Ishikawa (cell line): ENCODE measurements at regions not wholly inside any gene's neighbourhood (a gene's known extent, or its start where the extent isn't known, plus 50 kb on each side); places are given as distances from the start of the nearest gene placed in this dataset.

Source experiments
- CEBPB ChIP-seq: IDR thresholded peaks from 2 replicates; pipeline ENCODE4 v1.6.1; 2012
- CREB1 ChIP-seq: IDR thresholded peaks from 2 replicates; pipeline ENCODE4 v1.6.1; 2012; ENCODE audit warnings: low read depth
- EGR1 ChIP-seq: IDR thresholded peaks from 2 replicates; pipeline ENCODE4 v1.6.1; 2012
- EP300 ChIP-seq: IDR thresholded peaks from 2 replicates; pipeline ENCODE4 v1.6.1; 2012; ENCODE audit warnings: borderline replicate concordance
- FOXM1 ChIP-seq: IDR thresholded peaks from 2 replicates; pipeline ENCODE4 v1.6.1; 2012; ENCODE audit warnings: low read depth, borderline replicate concordance
- NFIC ChIP-seq: IDR thresholded peaks from 2 replicates; pipeline ENCODE4 v1.6.1; 2012
- RAD21 ChIP-seq: IDR thresholded peaks from 2 replicates; pipeline ENCODE4 v1.6.1; 2012; ENCODE audit warnings: low read depth
- TAF1 ChIP-seq: IDR thresholded peaks from 2 replicates; pipeline ENCODE4 v1.6.1; 2012; ENCODE audit warnings: low read depth, mild to moderate bottlenecking
- YY1 ChIP-seq: IDR thresholded peaks from 2 replicates; pipeline ENCODE4 v1.6.1; 2012; ENCODE audit warnings: low read depth
- ZBTB7A ChIP-seq: IDR thresholded peaks from 2 replicates; pipeline ENCODE4 v1.6.1; 2012; ENCODE audit warnings: low read depth
- TF ChIP-seq, protein P1 (sequence below): IDR thresholded peaks from 2 replicates; pipeline ENCODE4 v1.6.1; 2012
- TF ChIP-seq, protein P2 (sequence below): IDR thresholded peaks from 2 replicates; pipeline ENCODE4 v1.6.1; 2012; ENCODE audit warnings: low read depth, mild to moderate bottlenecking
- TF ChIP-seq, protein P3 (sequence below): IDR thresholded peaks from 2 replicates; pipeline ENCODE4 v1.6.1; 2012

DNA sequence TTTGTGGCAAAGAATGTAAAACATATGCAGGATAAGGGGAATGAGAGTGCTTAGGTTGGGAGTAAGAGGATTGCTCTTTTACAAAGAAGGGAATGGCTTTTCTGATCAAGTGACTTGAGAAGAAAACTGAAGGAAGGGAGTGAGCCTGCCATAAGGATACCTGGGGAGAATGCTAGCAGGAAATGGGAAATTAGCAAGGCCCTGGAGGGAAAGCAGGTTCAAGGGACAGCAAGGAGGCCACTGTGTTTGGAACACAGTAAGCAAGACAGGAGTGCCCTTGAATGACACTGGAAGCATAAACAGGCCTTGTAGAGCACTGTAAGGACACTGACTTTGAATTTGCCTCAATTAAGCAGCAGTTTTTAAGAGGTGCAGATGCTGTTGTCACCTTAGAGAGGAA, 1069.9 kb downstream of the DNAJB9 start:
- TF ChIP-seq RAD21 (no peak), EP300 (no peak), ZBTB7A (no peak), CREB1 (no peak), CEBPB (no peak), NFIC (no peak), TAF1 (no peak), EGR1 (no peak), FOXM1 (no peak), YY1 (no peak)
- TF ChIP-seq, protein P1, sequence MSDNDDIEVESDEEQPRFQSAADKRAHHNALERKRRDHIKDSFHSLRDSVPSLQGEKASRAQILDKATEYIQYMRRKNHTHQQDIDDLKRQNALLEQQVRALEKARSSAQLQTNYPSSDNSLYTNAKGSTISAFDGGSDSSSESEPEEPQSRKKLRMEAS: no peak
- TF ChIP-seq, protein P2, sequence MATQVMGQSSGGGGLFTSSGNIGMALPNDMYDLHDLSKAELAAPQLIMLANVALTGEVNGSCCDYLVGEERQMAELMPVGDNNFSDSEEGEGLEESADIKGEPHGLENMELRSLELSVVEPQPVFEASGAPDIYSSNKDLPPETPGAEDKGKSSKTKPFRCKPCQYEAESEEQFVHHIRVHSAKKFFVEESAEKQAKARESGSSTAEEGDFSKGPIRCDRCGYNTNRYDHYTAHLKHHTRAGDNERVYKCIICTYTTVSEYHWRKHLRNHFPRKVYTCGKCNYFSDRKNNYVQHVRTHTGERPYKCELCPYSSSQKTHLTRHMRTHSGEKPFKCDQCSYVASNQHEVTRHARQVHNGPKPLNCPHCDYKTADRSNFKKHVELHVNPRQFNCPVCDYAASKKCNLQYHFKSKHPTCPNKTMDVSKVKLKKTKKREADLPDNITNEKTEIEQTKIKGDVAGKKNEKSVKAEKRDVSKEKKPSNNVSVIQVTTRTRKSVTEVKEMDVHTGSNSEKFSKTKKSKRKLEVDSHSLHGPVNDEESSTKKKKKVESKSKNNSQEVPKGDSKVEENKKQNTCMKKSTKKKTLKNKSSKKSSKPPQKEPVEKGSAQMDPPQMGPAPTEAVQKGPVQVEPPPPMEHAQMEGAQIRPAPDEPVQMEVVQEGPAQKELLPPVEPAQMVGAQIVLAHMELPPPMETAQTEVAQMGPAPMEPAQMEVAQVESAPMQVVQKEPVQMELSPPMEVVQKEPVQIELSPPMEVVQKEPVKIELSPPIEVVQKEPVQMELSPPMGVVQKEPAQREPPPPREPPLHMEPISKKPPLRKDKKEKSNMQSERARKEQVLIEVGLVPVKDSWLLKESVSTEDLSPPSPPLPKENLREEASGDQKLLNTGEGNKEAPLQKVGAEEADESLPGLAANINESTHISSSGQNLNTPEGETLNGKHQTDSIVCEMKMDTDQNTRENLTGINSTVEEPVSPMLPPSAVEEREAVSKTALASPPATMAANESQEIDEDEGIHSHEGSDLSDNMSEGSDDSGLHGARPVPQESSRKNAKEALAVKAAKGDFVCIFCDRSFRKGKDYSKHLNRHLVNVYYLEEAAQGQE: no peak
- TF ChIP-seq, protein P3, sequence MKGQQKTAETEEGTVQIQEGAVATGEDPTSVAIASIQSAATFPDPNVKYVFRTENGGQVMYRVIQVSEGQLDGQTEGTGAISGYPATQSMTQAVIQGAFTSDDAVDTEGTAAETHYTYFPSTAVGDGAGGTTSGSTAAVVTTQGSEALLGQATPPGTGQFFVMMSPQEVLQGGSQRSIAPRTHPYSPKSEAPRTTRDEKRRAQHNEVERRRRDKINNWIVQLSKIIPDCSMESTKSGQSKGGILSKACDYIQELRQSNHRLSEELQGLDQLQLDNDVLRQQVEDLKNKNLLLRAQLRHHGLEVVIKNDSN: no peak
